GM21717 (cell line): ENCODE measurements at regions not wholly inside any gene's neighbourhood (a gene's known extent, or its start where the extent isn't known, plus 50 kb on each side); places are given as distances from the start of the nearest gene placed in this dataset.

Experiments used
- ATAC-seq: cut with Tn5 transposase; IDR thresholded peaks from one replicate; pipeline ENCODE4 v1.9.1; 2021; ENCODE audit warnings: mild to moderate bottlenecking, moderate library complexity; ENCODE audit not compliant: unreplicated experiment

DNA sequence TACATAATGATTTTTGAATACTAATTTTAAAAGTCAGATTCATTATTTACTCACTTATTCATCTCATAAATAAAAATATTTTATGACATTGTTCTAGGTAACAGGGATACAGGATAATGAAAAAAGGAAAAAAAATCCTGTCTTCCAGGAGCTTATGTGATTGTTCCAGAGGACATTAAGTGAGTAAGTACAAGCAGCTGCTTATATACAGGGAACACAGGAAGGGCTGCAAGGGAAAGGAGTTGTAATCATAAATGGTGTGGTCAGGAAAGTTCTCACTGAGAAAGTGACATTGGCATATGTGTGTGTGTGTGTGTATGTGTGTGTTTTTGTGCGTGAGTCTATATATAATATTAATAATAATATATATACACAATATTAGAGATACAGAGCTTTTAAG lies 121.8 kb downstream of the HAO1 start:
- no peak for ATAC-seq

DNA sequence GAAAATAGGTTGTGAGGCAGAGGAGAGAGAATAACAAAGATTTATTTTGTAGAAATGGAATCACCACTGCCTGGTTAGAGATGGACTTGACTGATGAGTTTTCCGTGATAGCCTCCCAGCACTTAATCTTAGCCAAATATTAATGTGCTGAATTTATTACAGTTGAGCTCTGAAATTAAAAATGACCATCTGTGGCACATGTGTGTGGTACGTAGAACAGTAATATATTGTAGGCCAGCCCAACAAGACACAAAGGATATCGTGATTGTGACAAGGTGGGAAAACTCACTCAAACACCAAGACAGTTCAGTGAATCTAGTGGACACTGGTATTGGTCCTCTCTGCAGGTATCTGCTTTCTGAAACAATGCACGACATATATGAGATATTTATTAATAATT lies 119.4 kb downstream of the HAO1 start:
- no peak for ATAC-seq

DNA sequence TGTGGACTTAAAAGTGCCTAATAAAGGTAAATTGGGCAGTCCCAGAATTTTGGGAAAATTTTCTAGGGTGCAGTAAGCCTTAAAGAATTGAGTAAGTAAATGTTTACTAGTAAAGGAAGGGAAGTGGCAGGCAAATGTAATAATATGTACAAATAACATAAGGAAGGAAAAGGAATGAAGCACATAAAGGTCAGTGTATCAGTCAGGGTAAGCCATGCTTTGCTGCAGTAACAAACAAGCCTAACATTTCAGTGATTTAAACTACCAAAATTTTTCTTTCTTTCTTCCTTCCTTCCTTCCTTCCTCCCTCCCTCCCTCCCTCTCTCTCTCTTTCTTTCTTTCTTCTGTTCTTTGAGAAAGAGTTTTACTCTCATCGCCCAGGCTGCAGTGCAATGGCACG lies 117.5 kb downstream of the HAO1 start:
- no peak for ATAC-seq

DNA sequence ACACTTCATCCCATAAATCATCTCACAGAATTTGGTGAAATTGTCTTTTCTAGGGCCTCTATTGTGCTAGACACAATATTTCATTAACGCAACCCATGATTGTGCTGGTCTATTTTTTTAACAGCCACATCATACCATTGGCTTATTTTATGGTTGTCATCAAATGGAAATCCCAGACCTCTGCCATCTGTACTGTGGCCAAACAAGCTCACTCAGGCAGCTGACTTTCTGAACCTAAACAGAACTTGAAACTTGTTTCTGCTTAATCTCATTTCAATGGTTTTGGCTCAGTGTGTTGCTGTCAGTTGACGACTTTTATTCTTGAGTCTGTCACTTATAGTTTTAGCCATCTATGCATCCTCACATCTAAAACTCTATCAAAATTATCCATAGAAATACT lies 111.8 kb downstream of the HAO1 start:
- no peak for ATAC-seq

DNA sequence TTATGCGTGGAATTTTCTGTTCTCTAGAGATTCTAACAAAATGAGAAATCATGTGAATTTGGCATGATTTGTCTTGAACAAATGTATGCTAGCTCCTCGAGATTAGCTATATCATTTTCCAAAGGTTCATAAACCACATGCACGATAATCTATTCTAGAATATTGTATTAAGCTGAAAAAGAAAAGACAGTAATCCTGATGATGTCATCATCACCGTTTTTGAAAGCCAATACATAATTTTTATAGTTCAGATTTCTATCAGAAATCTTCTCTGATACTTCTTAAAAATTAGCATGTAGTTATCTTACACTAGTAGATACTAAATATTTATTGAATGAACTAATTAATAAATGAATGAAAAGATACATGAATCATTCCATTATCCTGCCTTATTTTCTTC lies 111.2 kb downstream of the HAO1 start:
- ATAC-seq, result no peak

DNA sequence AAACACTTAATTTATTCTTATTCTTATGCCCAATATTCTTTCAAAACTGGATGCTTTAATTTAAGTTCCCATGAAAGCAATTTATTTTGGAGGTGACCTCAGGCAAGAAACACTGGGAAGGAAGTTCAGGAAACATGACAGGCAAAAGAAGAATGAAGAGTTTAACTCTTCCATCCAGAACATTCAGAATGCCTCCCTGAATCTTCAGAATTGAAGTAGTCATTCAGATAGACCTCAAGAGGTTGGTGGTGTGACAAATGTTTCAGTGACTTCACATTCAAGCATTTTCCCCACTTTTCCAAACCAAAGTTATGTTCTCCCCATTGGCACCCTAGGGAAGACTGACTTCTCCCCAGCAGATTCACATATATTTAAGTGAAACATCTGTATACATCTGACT lies 110.5 kb downstream of the HAO1 start:
- no peak for ATAC-seq
